HG03432 (cell line): ENCODE measurements at regions not wholly inside any gene's neighbourhood (a gene's known extent, or its start where the extent isn't known, plus 50 kb on each side); places are given as distances from the start of the nearest gene placed in this dataset.
A peak's percentile ranks its signal among the peaks of the same experiment; 100 is the strongest.

Experiments
- ATAC-seq: cut with Tn5 transposase; IDR thresholded peaks from one replicate; pipeline ENCODE4 v1.9.1; 2021; ENCODE audit warnings: mild to moderate bottlenecking, moderate library complexity; ENCODE audit not compliant: unreplicated experiment

DNA sequence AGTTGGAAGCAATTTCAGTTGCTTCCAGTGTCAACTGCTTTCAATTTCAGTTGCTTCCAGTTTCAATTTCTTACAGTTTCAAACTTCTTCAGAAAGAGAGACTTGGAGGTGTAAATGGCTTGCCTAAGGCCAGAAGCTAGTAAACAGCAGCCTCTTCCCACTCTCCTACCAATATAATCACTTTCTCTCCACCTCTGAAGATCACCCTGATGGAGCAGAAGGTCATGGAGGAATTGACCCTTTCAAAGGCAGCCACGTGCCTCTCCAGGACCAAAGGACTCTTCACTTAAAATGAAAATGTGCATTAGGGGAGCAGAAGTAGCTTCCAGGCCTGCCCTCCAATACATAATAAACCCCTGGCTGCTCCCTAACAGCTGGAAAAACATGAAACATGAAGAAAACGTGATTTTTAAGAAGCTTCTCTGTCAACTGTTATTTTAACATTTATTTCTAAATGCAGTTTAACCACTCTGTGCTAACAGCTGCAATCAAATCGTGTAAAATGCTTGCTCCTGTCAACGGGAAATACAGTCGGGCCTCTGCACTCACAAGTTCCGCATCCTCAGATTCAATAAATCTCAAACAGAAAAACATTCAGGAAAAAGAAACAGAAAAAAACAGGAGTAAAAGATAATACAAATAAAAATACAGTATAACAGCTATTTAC is 1020.6 kb downstream of the XPNPEP1 start:
- peak; percentile 63 for ATAC-seq

DNA sequence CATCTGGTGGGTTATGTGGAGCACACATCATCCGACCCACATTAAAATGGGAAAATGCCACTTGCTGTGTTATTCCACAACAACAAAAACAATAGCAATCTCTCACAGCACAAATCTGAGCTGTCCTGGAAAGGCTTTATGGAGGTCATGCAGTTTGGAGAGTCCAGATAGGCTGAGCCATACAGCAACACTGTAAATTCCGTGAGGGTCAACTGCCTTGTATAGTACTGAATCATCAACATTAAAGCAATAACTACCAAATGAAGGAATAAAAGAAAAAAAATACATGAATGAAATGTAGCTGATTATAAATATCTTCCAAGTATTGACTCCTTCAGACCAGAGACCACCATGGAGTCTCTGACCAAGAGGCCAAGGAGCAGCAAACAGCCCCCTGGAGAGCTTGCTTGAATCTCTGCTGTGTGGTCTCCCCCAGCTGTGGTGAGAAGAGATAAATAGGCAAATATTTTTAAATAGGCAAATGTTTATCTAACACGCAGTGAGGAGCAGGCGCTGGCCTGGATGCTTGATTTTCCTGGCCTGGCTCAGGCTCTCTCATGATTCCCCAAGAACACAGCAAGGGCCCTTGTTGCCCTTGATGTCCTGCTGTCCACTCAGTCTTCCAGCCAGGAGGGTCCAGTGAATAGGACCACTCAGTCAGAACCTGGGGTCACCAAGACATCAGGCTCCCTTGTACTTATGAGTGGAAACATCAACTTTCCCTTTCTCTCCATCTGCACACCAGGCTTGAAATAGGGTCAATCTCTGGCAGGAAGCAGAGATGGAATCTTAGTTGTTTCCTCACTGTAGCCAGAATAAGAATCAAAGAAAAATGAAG is 1021.3 kb downstream of the XPNPEP1 start:
- ATAC-seq = no peak

DNA sequence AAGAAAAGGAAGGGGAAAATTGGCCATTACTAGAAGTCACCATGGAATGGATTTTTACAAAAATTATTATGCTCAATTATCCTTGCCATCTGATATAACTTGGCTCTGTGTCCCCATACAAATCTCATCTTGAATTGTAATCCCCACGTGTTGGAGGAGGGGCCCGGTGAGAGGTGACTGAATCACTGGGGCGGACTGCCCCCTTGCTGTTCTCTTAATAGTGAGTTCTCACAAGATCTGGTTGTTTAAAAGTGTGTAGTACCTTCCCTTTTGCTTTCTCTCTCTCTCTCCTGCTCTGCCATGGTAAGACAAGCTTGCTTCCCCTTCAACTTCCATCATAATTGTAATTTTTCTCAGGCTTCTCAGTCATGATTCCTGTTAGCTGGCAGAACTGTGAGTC is 1023.6 kb downstream of the XPNPEP1 start:
- ATAC-seq = no peak

DNA sequence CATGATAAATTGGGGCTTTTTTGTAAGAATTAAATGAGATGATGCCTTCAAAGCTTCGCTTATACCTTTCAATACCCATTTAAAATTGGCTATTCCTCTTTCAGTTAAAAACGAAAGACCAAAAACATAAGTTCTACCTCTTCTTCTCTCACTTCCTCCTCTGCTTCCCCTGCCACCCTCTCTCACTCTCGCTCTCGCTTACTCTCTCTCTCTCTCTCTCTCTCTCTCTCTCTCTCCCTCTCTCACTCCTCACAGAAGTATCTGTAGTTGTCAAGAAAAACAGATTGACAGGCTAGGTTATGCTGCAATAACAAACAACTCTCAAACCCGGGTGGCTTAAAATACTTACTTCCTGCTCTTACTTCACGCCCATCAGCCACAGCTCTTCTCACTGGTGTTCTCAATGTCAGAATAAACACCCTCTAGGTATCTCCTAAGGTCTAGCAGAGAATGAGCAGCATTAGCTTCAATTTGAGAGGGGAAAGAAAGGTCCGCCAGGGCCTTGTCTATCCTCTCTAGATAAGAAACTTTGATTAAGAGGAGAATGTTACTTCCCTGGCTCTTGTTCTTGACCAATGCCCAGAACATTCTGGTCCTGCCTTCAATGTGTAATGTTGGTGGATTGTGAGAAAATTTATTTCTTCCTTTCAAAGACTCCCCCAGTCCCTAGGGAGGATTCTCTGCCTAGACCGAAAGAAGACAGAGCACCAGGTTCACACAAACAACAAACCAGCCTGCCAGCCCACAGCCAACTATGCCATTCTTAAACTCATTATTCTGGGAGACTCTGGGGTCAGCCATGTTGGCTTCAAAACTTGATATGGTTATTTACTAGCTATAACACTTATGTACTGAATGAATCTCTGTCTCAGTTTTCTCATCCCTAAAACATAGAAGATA is 1028.7 kb downstream of the XPNPEP1 start:
- ATAC-seq = peak; percentile 90

DNA sequence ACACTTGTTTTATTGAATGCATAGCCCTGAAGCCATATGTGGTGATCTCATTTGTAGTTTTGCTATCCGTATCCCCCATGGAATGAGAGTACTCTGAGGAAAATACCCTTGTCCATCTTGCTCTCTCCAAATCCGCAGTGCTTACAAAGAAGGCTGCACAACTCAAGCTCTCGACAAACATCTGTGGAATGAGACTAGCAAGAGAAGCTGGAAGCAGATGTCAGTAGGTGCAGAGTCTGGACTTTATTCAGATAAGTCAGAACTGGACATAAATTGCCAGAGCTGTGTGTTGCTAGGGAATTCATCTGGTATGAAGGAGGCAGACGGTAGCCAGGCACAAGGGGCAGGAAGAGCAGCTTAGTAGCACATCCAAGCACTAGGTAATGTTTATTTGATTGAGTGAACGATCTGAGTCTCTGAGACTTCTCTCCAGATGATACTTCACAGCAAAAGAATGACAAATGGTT is 1046.2 kb downstream of the XPNPEP1 start:
- ATAC-seq = no peak

DNA sequence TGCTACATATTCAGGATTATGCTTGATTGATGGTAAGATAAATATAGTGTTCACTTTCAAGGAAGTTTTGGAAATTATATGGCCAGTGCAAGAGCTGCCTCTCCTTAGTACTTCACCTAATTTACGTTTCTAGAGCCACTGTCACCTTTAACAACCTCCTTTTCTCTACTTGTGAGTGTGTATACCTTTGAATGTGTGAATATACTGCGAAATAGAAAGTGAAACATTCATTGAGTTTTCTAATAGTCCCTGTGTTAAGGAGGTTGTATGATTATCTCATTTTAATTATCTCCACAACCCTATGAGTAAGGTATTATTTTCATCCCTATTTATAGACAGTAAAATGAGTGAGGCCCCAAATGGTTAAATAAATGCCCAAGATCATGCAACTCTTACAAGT is 1050.5 kb downstream of the XPNPEP1 start:
- peak; percentile 61 for ATAC-seq

DNA sequence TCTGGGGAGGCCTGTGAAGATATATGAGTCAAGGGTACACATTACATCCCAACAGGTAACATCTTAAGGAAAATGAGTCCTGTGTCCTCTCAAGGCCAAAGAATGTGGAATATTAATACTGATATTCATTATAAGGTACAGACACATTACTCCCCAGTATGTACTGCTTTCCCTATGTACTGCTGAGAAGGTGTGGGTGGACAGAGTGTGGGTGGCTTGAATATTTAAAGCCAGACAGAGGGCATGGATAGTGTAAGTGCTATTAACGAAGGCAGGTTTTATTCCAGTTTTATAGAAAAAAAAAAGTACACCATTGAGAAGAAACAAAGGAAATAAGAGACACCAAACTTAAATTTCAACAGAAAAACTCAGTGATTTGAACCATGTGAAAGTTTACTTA is 1054.4 kb downstream of the XPNPEP1 start:
- ATAC-seq = no peak

DNA sequence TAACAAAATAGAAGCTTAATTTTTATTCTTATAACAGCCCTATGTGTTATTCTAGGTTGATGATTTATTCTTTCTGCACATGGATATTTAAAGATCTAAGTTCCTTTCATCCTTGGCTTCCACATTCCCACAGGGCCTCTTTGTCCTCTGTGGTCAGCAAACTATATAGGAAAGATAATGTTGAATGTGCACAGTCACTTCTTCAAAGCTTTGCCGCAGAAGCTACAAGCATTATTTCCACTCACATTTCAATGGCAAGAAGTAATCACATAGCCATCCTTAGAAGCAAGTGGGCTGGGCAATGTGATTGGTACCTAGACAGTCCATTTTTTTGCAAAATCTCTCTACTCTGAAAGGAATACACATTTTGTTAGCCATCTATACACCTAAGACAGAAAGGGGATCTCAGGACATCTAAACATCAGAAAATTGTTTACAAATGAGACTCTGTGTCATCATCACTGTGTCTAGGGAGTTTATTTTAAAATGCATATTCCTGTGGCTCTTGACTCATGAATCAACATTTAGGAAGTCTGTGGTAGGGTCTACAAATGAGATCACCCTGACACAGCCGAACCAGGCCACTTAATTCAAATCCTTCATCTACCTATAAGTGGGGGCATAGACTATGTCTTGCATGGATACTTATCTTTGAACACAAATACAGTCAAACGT is 1060.5 kb downstream of the XPNPEP1 start:
- no peak for ATAC-seq

DNA sequence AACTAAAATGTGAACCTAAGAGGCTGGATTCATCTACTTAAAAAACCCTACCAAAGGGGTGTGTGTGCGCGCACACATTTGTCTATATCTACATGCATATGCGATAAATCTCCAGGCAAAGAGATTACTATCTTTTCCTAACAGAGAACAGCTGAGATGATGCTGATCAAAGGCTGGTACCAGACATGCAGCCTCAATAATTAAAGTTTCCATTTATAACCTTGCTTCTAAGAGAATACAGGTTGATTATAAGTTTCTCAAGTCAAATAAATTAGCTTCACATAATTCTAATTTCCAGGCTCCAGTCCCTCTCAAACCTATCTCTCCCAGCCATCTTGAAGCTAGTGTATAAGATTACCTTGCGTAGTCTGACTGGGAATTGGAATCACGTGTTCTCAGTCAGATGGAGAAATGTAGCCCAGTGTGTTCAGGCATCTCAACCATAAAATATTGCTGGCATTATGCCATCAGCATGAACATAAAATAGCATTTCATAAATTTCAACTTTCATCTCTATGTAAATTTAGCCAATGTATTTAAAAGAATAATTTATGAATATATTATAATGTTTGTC is 1062.0 kb downstream of the XPNPEP1 start:
- no peak for ATAC-seq

DNA sequence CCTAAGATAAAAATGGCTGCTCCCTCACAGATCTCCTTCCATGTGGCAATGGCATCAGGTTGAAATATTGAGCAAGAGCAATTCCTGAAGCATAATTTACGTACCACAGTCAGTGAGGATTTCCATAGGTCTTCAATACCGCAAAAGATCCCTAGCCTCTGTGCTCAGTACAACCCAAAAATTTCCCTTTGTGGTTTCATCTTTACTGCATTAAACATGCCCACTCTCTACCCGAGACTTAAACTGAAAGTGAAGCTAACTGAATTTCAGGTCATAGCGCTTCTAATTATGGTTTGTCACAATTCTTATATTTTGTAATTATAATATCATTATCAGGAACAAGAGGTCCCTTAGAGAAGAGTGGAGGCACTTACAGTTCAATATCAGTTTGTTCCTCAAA is 1071.1 kb downstream of the XPNPEP1 start:
- peak; percentile 75 for ATAC-seq

DNA sequence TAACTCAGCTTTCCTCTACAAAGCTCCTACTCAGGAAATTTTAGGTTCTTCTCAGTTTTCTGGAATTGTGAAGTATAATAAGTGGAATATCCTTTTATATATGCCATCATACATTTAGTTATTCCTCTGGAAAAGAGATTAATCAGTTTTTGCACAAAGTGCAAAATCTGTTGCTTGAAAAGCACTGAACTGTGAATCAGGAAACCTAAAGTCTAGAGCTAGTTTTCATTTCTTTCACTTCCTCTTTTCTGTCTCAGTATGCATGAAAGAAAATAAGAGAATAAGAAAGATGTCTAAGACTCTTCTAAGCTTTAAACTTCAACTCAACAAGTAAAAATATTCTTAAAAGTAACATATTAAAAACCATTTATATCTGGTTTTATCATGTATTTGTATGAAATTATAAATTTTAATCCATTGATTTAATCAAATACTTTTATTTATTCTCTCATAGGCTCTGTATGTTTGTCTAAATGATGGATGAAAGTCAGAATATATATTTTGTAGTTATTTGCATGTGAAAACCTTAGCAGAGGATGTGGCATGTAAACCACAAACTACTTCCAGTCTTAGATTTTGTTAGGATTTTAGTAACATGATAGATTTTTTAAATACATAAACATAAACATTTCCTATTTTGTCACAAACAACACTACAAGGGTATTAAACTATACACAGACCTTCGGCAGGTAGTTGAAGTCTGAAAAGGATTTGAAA is 1073.0 kb downstream of the XPNPEP1 start:
- peak; percentile 88 for ATAC-seq

DNA sequence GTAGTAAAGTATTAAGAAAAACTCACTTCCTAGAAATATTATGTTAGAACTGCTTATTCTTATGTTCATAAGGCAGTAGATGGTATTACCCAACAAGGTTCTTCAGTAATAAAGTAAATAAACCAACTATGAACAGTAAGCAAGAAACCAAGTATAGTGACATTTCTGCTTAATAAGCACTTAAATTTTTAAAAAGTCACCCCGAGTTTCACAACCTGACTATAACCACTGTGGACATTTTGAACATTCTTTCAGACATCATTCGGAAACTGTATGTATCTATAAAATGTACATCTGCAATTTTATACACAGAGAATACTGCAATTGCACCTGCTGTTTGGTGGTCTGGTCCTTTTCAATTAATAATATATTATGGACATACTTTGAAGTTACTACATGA is 1073.6 kb downstream of the XPNPEP1 start:
- ATAC-seq = peak; percentile 32

DNA sequence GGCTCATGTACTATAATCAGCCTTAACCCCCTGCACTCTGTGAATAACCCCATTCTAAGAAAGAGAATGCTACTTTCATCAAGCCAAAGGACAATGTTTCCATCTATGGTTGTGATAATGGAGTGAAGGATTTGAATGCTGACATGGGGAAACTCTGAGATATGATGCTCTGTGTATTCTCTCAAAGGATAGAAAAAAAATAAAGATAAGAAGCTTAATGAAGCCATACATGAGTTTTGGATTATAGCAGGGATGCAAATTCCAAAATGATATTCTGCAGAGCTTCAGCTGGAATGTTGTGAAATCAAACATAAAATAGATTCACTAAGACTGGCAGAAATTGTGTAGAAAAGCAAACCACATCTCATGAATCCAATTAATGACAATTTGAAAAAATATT is 1074.1 kb downstream of the XPNPEP1 start:
- ATAC-seq = no peak

DNA sequence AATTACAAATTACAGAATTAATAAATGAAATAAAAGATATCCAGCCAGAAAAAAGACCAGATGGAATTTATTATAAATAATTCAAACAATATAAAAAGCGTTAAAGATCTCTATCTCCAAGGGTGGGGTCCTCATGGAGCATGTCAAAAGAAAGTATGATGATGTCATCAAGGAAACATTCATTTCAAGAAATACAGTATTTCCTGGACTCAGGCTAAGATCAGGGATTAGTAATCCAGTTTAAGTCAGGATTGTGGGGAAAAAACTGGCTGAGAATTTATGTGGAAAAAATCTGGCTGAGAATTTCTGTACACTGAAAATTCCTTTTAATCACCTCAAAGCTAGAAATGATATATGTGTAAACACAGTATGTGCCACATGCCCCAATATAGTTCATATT is 1075.3 kb downstream of the XPNPEP1 start:
- no peak for ATAC-seq

DNA sequence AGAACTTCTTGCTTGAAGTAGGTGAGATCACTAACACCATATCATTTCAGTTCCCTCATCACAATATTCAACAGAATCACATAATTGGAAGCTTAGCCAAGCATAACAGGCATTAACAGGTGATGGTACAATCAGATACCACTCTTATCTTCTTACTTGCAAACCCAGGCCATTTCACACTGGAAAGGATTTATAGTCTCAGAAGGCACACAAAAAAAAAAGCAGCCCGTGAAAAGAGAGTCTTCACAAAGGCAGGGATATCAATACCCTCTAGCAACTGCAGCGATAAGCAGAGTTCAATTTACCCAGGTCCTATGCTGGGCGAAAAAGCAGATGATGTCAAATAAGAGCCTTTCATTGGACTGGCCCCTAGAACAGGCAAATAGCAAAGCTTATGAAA is 1082.4 kb downstream of the XPNPEP1 start:
- no peak for ATAC-seq

DNA sequence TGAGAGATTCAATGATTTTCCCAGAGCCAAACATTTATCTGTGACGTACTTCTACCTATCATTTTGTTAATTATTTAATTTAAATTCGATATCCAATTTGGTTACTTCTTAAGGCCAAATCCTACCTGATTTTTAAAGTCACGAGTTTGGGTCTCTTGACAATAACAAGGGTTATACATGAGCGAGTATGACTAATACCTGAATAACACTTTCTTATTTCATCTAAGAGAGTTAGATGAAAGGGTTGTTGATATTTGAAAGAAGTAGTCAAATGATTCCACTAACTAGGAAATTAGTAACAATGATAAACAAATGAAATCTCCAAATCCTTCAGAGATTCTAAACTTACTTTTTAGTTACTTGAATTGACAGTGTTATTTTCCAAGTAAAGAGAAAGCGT is 1086.9 kb downstream of the XPNPEP1 start:
- ATAC-seq = peak; percentile 84

DNA sequence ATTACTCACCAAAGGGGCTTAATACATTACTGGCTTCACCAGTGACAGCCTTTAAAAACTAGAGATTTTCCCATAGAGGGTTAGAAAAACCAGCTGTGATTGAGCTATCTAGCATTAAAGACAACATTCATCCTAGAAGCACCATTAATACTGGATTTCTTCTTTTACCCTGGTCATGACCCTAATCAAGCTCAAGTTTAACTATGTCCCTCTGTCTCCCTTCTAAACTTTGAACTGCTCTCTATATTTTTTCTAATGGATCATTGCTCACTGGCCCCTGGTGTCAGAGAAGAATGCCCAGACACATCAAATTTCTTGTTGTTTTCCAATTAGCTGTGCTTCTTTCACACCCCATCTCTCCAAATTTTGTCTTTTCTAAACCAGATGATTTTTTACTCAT is 1101.3 kb downstream of the XPNPEP1 start:
- ATAC-seq = no peak

DNA sequence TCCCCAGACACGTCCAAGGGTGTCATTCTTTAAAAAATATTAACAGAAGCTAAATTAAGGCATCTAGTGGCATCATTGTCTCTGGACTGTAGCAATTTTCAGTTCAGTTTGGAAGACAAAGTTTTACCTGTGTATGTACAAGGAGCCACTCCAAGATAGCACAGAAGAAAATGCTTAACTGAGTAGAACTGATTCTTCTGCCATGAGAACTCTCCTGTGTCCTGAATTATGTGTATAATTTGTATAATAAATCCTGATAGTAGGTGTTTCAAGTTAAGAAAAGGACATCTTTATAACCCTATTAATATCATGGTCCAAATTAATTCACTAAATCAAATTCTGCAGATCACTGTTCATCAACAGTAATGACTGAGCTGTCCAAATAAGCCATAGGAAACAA is 1104.0 kb downstream of the XPNPEP1 start:
- no peak for ATAC-seq

DNA sequence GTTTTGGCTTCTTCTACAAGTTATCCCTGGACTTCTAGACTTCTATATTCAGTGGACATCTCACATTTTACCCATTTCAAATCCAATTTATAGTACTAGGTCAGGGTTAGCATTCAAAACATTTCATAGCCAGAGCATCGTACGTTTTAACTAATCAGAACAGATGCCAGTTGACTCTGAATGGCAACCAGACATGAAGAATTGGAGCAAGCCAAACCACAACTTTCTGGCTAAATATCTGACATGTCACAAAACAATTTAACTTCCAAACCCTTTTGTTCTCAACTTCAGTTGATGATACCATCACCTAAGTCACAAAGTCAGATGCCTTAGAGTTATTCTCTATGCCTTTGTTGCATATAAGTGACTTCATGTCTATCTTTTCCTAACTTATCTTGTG is 1105.7 kb downstream of the XPNPEP1 start:
- ATAC-seq = no peak

DNA sequence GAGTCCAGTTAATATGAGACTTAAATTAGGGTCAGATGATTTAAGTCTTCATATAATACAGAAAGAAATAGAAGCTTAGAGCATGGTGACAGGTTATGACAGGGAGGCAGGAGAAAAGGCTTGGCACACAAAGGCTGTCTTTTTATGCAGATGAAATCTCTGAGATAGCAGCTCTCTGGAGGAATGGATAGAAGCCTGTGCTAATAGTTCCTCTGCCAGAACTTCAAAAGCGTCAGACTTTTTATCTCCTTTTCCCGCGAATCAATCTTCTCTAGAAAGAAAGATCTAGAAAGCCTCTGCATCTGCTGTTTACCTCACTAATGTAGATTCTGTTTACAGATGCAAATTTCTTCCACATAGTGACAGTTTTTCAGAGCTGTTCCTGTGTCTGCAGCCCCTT is 1106.2 kb downstream of the XPNPEP1 start:
- ATAC-seq = no peak
